H9 (cell line): ENCODE measurements at regions not wholly inside any gene's neighbourhood (a gene's known extent, or its start where the extent isn't known, plus 50 kb on each side); places are given as distances from the start of the nearest gene placed in this dataset.

Source experiments
- DNase-seq: peaks from one replicate; pipeline ENCODE4 v3.0.0-alpha.2; 2017
- H2AFZ ChIP-seq: one replicate; pipeline ENCODE4 v1.6.1; 2013; ENCODE audit warnings: mild to moderate bottlenecking, low read length, control low read depth, moderate library complexity
- H2AK5ac ChIP-seq: 2 replicates; pipeline ENCODE4 v1.6.1; 2013; ENCODE audit warnings: low read length, control low read depth, mixed read lengths; ENCODE audit not compliant: insufficient read length
- H2BK120ac ChIP-seq: one replicate; pipeline ENCODE4 v1.6.1; 2013; ENCODE audit warnings: low read depth, mild to moderate bottlenecking, low read length, control low read depth, inconsistent platforms; ENCODE audit not compliant: poor library complexity, severe bottlenecking
- H2BK12ac ChIP-seq: 2 replicates; pipeline ENCODE4 v1.6.1; 2013; ENCODE audit warnings: low read length, control low read depth, mixed read lengths, low read depth; ENCODE audit not compliant: insufficient read length
- H2BK15ac ChIP-seq: 2 replicates; pipeline ENCODE4 v1.6.1; 2013; ENCODE audit warnings: low read depth, low read length, control low read depth
- H2BK20ac ChIP-seq: one replicate; pipeline ENCODE4 v1.6.1; 2013; ENCODE audit warnings: low read depth, mild to moderate bottlenecking, low read length, control low read depth, inconsistent platforms; ENCODE audit not compliant: poor library complexity, severe bottlenecking
- H2BK5ac ChIP-seq: 2 replicates; pipeline ENCODE4 v1.6.1; 2013; ENCODE audit warnings: low read length, control low read depth, mixed read lengths; ENCODE audit not compliant: insufficient read length
- H3K14ac ChIP-seq: 2 replicates; pipeline ENCODE4 v1.6.1; 2013; ENCODE audit warnings: low read length, control low read depth; ENCODE audit not compliant: insufficient read depth
- H3K18ac ChIP-seq: 2 replicates; pipeline ENCODE4 v1.6.1; 2013; ENCODE audit warnings: low read depth, mild to moderate bottlenecking, mixed read lengths, low read length, control low read depth; ENCODE audit not compliant: insufficient read length
- H3K23ac ChIP-seq: 2 replicates; pipeline ENCODE4 v1.6.1; 2013; ENCODE audit warnings: low read length, control low read depth, mixed read lengths, low read depth; ENCODE audit not compliant: insufficient read length
- H3K23me2 ChIP-seq: 2 replicates; pipeline ENCODE4 v1.6.1; 2013; ENCODE audit warnings: low read depth, mild to moderate bottlenecking, mixed read lengths, low read length, control low read depth; ENCODE audit not compliant: insufficient read length, poor library complexity, severe bottlenecking
- H3K27ac ChIP-seq: 2 replicates; pipeline ENCODE4 v1.5.1; 2013; ENCODE audit warnings: low read length, control low read depth, mixed read lengths, low read depth; ENCODE audit not compliant: insufficient read length
- H3K27me3 ChIP-seq: 2 replicates; pipeline ENCODE4 v1.6.1; 2013; ENCODE audit warnings: low read length, control low read depth, inconsistent platforms; ENCODE audit not compliant: insufficient read depth
- H3K4ac ChIP-seq: 2 replicates; pipeline ENCODE4 v1.6.1; 2013; ENCODE audit warnings: low read depth, mild to moderate bottlenecking, control low read depth, inconsistent platforms, low read length, moderate library complexity
- H3K4me1 ChIP-seq: 2 replicates; pipeline ENCODE4 v1.6.1; 2013; ENCODE audit warnings: low read length, control low read depth, inconsistent platforms; ENCODE audit not compliant: insufficient read depth
- H3K4me2 ChIP-seq: 2 replicates; pipeline ENCODE4 v1.6.1; 2013; ENCODE audit warnings: low read length, control low read depth, mixed read lengths; ENCODE audit not compliant: insufficient read length, insufficient read depth
- H3K56ac ChIP-seq: 2 replicates; pipeline ENCODE4 v1.6.1; 2013; ENCODE audit warnings: low read depth, mild to moderate bottlenecking, mixed read lengths, low read length, control low read depth; ENCODE audit not compliant: insufficient read length
- H3K79me1 ChIP-seq: 2 replicates; pipeline ENCODE4 v1.6.1; 2013; ENCODE audit warnings: low read depth, mild to moderate bottlenecking, moderate library complexity, low read length, control low read depth, inconsistent platforms; ENCODE audit not compliant: insufficient read depth, poor library complexity, severe bottlenecking
- H3K79me2 ChIP-seq: 2 replicates; pipeline ENCODE4 v1.6.1; 2013; ENCODE audit warnings: low read length, control low read depth, inconsistent platforms; ENCODE audit not compliant: insufficient read depth
- H3K9ac ChIP-seq: 2 replicates; pipeline ENCODE4 v1.6.1; 2013; ENCODE audit warnings: low read length, control low read depth, mixed read lengths; ENCODE audit not compliant: insufficient read length; ENCODE audit errors: extremely low read depth
- H3K9me3 ChIP-seq: one replicate; pipeline ENCODE4 v1.6.1; 2013; ENCODE audit warnings: low read depth, low read length, inconsistent platforms; ENCODE audit not compliant: control insufficient read depth
- H3T11ph ChIP-seq: one replicate; pipeline ENCODE4 v1.6.1; 2013; ENCODE audit warnings: mild to moderate bottlenecking, low read length, control low read depth, inconsistent platforms
- H4K20me1 ChIP-seq: one replicate; pipeline ENCODE4 v1.6.1; 2013; ENCODE audit not compliant: control insufficient read depth, insufficient read length, insufficient read depth
- H4K5ac ChIP-seq: 2 replicates; pipeline ENCODE4 v1.6.1; 2013; ENCODE audit warnings: low read depth, mild to moderate bottlenecking, mixed read lengths, low read length, control low read depth; ENCODE audit not compliant: insufficient read length
- H4K8ac ChIP-seq: replicated peaks from 2 replicates; pipeline ENCODE4 v1.6.1; 2013; ENCODE audit warnings: low read length, control low read depth, mixed read lengths, low read depth; ENCODE audit not compliant: insufficient read length
- H4K91ac ChIP-seq: 2 replicates; pipeline ENCODE4 v1.6.1; 2013; ENCODE audit warnings: low read depth, mild to moderate bottlenecking, moderate library complexity, mixed read lengths, low read length, control low read depth; ENCODE audit not compliant: insufficient read length
- H3K27ac Mint-ChIP-seq, 3 experiments: 2 replicates in 2 of 3; 3 replicates in 1 of 3; pipeline ENCODE4 v1.8.0; 2020 to 2021; ENCODE audit warnings: mixed read lengths in 3 of 3, mild to moderate bottlenecking in 1 of 3, moderate library complexity in 1 of 3
- H3K27me3 Mint-ChIP-seq: 2 replicates; pipeline ENCODE4 v1.8.0; 2021; ENCODE audit warnings: low read depth, mild to moderate bottlenecking, moderate library complexity, mixed read lengths
- H3K36me3 Mint-ChIP-seq, 3 experiments: 2 replicates in 2 of 3; 3 replicates in 1 of 3; pipeline ENCODE4 v1.8.0; 2020 to 2021; ENCODE audit warnings: low read depth in 3 of 3, mixed read lengths in 3 of 3; ENCODE audit not compliant: insufficient read depth in 1 of 3
- H3K4me1 Mint-ChIP-seq, 2 experiments: 2 replicates each; pipeline ENCODE4 v1.8.0; 2020; ENCODE audit warnings: mixed read lengths in 2 of 2
- H3K4me3 Mint-ChIP-seq, 2 experiments: 2 replicates in 1 of 2; 3 replicates in 1 of 2; pipeline ENCODE4 v1.8.0; 2020 to 2021; ENCODE audit warnings: mild to moderate bottlenecking in 2 of 2, mixed read lengths in 2 of 2, moderate library complexity in 1 of 2
- H3K9me3 Mint-ChIP-seq, 2 experiments: 2 replicates in 1 of 2; 3 replicates in 1 of 2; pipeline ENCODE4 v1.8.0; 2020; ENCODE audit warnings: mild to moderate bottlenecking in 2 of 2, mixed read lengths in 2 of 2, moderate library complexity in 1 of 2
- CTCF ChIP-seq: fragments of 200-600 bp; sonication (generic); conservative IDR thresholded peaks from 3 replicates; pipeline ENCODE4 v1.8.0; 2021; ENCODE audit warnings: antibody characterized with exemption, mild to moderate bottlenecking
- WGBS: extraction: QIAGEN DNeasy Blood & Tissue Kit; methylation state at CpG from one replicate; pipeline ENCODE4 v1.1.7; 2013; ENCODE audit warnings: missing lambda C conversion rate, low lambda C conversion rate, mixed read lengths; ENCODE audit not compliant: insufficient read length; ENCODE audit errors: extremely low coverage; 5-methylcytosine and 5-hydroxymethylcytosine counted together

- H3K27me3 Mint-ChIP-seq, result no peaks in the 10 kb centered on the region; the same call in 1 of the 2 replicates
- Histone ChIP-seq H2AFZ (no peak overlapping the region), H2AK5ac (no peak overlapping the region), H3K4me1 (no peaks in the 10 kb centered on the region), H3K23ac (no peak overlapping the region), H3K27me3 (no peaks in the 10 kb centered on the region), H3K9ac (no peak overlapping the region), H4K91ac (no peak overlapping the region), H3K79me1 (no peaks in the 10 kb centered on the region), H3K4me2 (no peak overlapping the region), H4K20me1 (no peaks in the 10 kb centered on the region), H3K18ac (no peak overlapping the region), H4K8ac (no peak overlapping the region), H3K56ac (no peak overlapping the region), H2BK120ac (no peak overlapping the region), H3K27ac (no peak overlapping the region), H3K23me2 (no peaks in the 10 kb centered on the region), H3K4ac (no peak overlapping the region), H3K14ac (no peak overlapping the region), H3K79me2 (no peaks in the 10 kb centered on the region), H3K9me3 (no peaks in the 10 kb centered on the region), H2BK15ac (no peak overlapping the region), H4K5ac (no peak overlapping the region), H2BK20ac (no peak overlapping the region), H2BK5ac (no peak overlapping the region), H2BK12ac (no peak overlapping the region), H3T11ph (no peak overlapping the region)
- H3K9me3 Mint-ChIP-seq, result peaks cover 13 to 16% of the 10 kb centered on the region in 2 experiments
- DNase-seq, result no peak
- no peak overlapping the region for H3K4me3 Mint-ChIP-seq
- no peak for TF ChIP-seq CTCF
- no peak overlapping the region for H3K27ac Mint-ChIP-seq
- H3K4me1 Mint-ChIP-seq, result no peaks in the 10 kb centered on the region
- H3K36me3 Mint-ChIP-seq, result peaks cover 3 to 14% (median 6%) of the 10 kb centered on the region in 3 experiments; a peak in 5 of 7 replicates
- WGBS, result no CpG with 5 or more reads among the region's 15 CpGs
Measured at GRCh38 chr16:73730481-73731090, 566.0 kb upstream of the PSMD7 start.
